GM23338 (cell line): ENCODE measurements at regions not wholly inside any gene's neighbourhood (a gene's known extent, or its start where the extent isn't known, plus 50 kb on each side); places are given as distances from the start of the nearest gene placed in this dataset.

Source experiments
- ATAC-seq: fragments of 200-7000 bp; cut with Tn5 transposase; 3 replicates; pipeline ENCODE4 v1.9.1; 2020
- DNase-seq: peaks from one replicate; pipeline ENCODE4 v3.0.0-alpha.2; 2015; ENCODE audit warnings: low spot score
- H2AFZ ChIP-seq: fragments of 200-600 bp; sonication (generic); 2 replicates; pipeline ENCODE4 v1.8.0; 2016; ENCODE audit warnings: antibody characterized with exemption, mild to moderate bottlenecking, moderate library complexity
- H3F3A ChIP-seq: fragments of 200-600 bp; sonication (generic); replicated peaks from 2 replicates; pipeline ENCODE4 v1.8.0; 2017; ENCODE audit warnings: antibody characterized with exemption, mixed run types, low read depth
- H3K27ac ChIP-seq: fragments of 200-600 bp; sonication (generic); 2 replicates; pipeline ENCODE4 v1.6.1; 2016; ENCODE audit warnings: low read depth
- H3K27me3 ChIP-seq: fragments of 200-600 bp; sonication (generic); 2 replicates; pipeline ENCODE4 v1.8.0; 2016; ENCODE audit warnings: mild to moderate bottlenecking, mixed run types, moderate library complexity; ENCODE audit not compliant: insufficient read depth
- H3K36me3 ChIP-seq: fragments of 200-600 bp; sonication (generic); 2 replicates; pipeline ENCODE4 v1.8.0; 2016; ENCODE audit warnings: mild to moderate bottlenecking; ENCODE audit not compliant: insufficient read depth
- H3K4me1 ChIP-seq: fragments of 200-600 bp; sonication (generic); 2 replicates; pipeline ENCODE4 v1.8.0; 2016; ENCODE audit warnings: mild to moderate bottlenecking, moderate library complexity; ENCODE audit not compliant: insufficient read depth
- H3K4me2 ChIP-seq: fragments of 200-600 bp; sonication (generic); 2 replicates; pipeline ENCODE4 v1.7.1; 2017; ENCODE audit warnings: mixed run types
- H3K4me3 ChIP-seq: fragments of 200-600 bp; sonication (generic); 2 replicates; pipeline ENCODE4 v1.6.1; 2016; ENCODE audit warnings: mixed run types
- H3K79me2 ChIP-seq: fragments of 200-600 bp; sonication (generic); replicated peaks from 2 replicates; pipeline ENCODE4 v1.8.0; 2017; ENCODE audit warnings: mild to moderate bottlenecking; ENCODE audit not compliant: insufficient read depth
- H3K9me2 ChIP-seq: fragments of 200-600 bp; sonication (generic); 2 replicates; pipeline ENCODE4 v1.8.0; 2017; ENCODE audit not compliant: insufficient read depth
- H4K20me1 ChIP-seq: fragments of 200-600 bp; sonication (generic); replicated peaks from 2 replicates; pipeline ENCODE4 v1.8.0; 2017; ENCODE audit warnings: mild to moderate bottlenecking; ENCODE audit not compliant: insufficient read depth
- H3K27ac Mint-ChIP-seq: 2 replicates; pipeline ENCODE4 v1.8.0; 2020; ENCODE audit warnings: inconsistent platforms, mild to moderate bottlenecking, moderate library complexity, mixed read lengths
- H3K27me3 Mint-ChIP-seq: 3 replicates; pipeline ENCODE4 v1.8.0; 2022; ENCODE audit warnings: low read depth, mild to moderate bottlenecking, moderate library complexity, mixed read lengths, inconsistent platforms; ENCODE audit not compliant: insufficient read depth, poor library complexity
- H3K36me3 Mint-ChIP-seq: 3 replicates; pipeline ENCODE4 v1.8.0; 2021; ENCODE audit warnings: low read depth, mild to moderate bottlenecking, inconsistent platforms, moderate library complexity, mixed read lengths
- H3K4me1 Mint-ChIP-seq: 3 replicates; pipeline ENCODE4 v1.8.0; 2020; ENCODE audit warnings: mild to moderate bottlenecking, inconsistent platforms, mixed read lengths
- H3K4me3 Mint-ChIP-seq: 3 replicates; pipeline ENCODE4 v1.8.0; 2021; ENCODE audit warnings: moderate library complexity, mild to moderate bottlenecking, inconsistent platforms, mixed read lengths
- H3K9me3 Mint-ChIP-seq: 3 replicates; pipeline ENCODE4 v1.8.0; 2020; ENCODE audit warnings: moderate library complexity, mild to moderate bottlenecking, inconsistent platforms, mixed read lengths
- CREB1 ChIP-seq: fragments of 250-450 bp; sonication (Bioruptor Pico); IDR thresholded peaks from 2 replicates; pipeline ENCODE4 v1.5.0; 2020; ENCODE audit warnings: low read depth, mild to moderate bottlenecking, moderate library complexity
- CTCF ChIP-seq, 2 experiments: fragments of 200-600 bp in 1 of 2; sonication (generic) in 1 of 2; conservative IDR thresholded peaks; 2 replicates each; pipeline versions ENCODE4 v1.5.1 to v1.6.1; 2016 to 2017; ENCODE audit warnings: antibody characterized with exemption in 2 of 2, low read depth in 2 of 2, mild to moderate bottlenecking in 2 of 2, moderate library complexity in 1 of 2
- ETS1 ChIP-seq: IDR thresholded peaks from 2 replicates; pipeline ENCODE4 v1.6.1; 2016; ENCODE audit warnings: antibody characterized with exemption
- EZH2 ChIP-seq: fragments of 200-600 bp; sonication (generic); IDR thresholded peaks from one replicate; pipeline ENCODE4 v1.8.0; 2017; ENCODE audit warnings: antibody characterized with exemption, mild to moderate bottlenecking, low read depth; ENCODE audit not compliant: unreplicated experiment
- EZH2phosphoT487 ChIP-seq: fragments of 200-600 bp; sonication (generic); IDR thresholded peaks from one replicate; pipeline ENCODE4 v1.8.1; 2018; ENCODE audit warnings: antibody characterized with exemption; ENCODE audit not compliant: unreplicated experiment
- JUNB ChIP-seq: IDR thresholded peaks from one replicate; pipeline ENCODE4 v1.6.1; 2016; ENCODE audit warnings: antibody characterized with exemption; ENCODE audit not compliant: unreplicated experiment
- NANOG ChIP-seq: IDR thresholded peaks from 2 replicates; pipeline ENCODE4 v1.6.1; 2016; ENCODE audit warnings: antibody characterized with exemption, borderline replicate concordance
- POLR2AphosphoS5 ChIP-seq: IDR thresholded peaks from 2 replicates; pipeline ENCODE4 v1.6.1; 2016; ENCODE audit warnings: antibody characterized with exemption, low read depth
- REST ChIP-seq: IDR thresholded peaks from one replicate; pipeline ENCODE4 v1.6.1; 2018; ENCODE audit warnings: antibody characterized with exemption; ENCODE audit not compliant: unreplicated experiment
- STAT1 ChIP-seq: IDR thresholded peaks from one replicate; pipeline ENCODE4 v1.6.1; 2016; ENCODE audit warnings: antibody characterized with exemption; ENCODE audit not compliant: unreplicated experiment
- ZNF114 ChIP-seq: fragments of 250-450 bp; sonication (Bioruptor Pico); IDR thresholded peaks from 2 replicates; pipeline ENCODE4 v1.5.0; 2020; ENCODE audit warnings: mild to moderate bottlenecking, moderate library complexity
- ZNF331 ChIP-seq: fragments of 250-450 bp; sonication (Bioruptor Pico); IDR thresholded peaks from 2 replicates; pipeline ENCODE4 v1.5.0; 2020; ENCODE audit warnings: low read depth, mild to moderate bottlenecking, moderate library complexity
- ZNF462 ChIP-seq: fragments of 250-450 bp; sonication (Bioruptor Pico); IDR thresholded peaks from 2 replicates; pipeline ENCODE4 v1.5.0; 2020; ENCODE audit warnings: mild to moderate bottlenecking, moderate library complexity

GRCh38 chr5:159759791-159760290 is 156.4 kb upstream of the ADRA1B start:
- Mint-ChIP-seq H3K9me3 (no peaks in the 10 kb centered on the region), H3K27ac (no peak overlapping the region), H3K36me3 (no peaks in the 10 kb centered on the region), H3K4me3 (no peak overlapping the region), H3K4me1 (peaks cover 10% of the 10 kb centered on the region), H3K27me3 (no peaks in the 10 kb centered on the region)
- Histone ChIP-seq H3K79me2 (no peaks in the 10 kb centered on the region), H4K20me1 (no peaks in the 10 kb centered on the region), H2AFZ (0 out of 2 replicates have a peak overlapping the region, but pooled peaks have one; percentile 38), H3F3A (no peaks in the 10 kb centered on the region), H3K4me1 (peaks cover 4% of the 10 kb centered on the region), H3K4me2 (no peak overlapping the region), H3K9me2 (peaks cover 15% of the 10 kb centered on the region; the same call in 1 of the 2 replicates), H3K36me3 (no peaks in the 10 kb centered on the region), H3K27ac (no peak overlapping the region), H3K27me3 (no peaks in the 10 kb centered on the region), H3K4me3 (no peak overlapping the region)
- TF ChIP-seq STAT1 (no peak), CREB1 (CRISPR knock-in tag) (no peak), ETS1 (no peak), EZH2phosphoT487 (no peak), REST (no peak), ZNF114 (no peak), ZNF331 (CRISPR knock-in tag) (no peak), POLR2AphosphoS5 (no peak), EZH2 (no peak), ZNF462 (no peak), CTCF (conservative IDR thresholded peaks at IDR 0.05; ENCODE audit: low read depth in 2 of 2) (no peak), JUNB (no peak), NANOG (no peak)
- DNase-seq = no peak
- ATAC-seq = no peak
